Effector memory CD8-positive, alpha-beta T cell (primary cell): ENCODE measurements at regions not wholly inside any gene's neighbourhood (a gene's known extent, or its start where the extent isn't known, plus 50 kb on each side); places are given as distances from the start of the nearest gene placed in this dataset.

Source experiments
- ATAC-seq: fragments of 150-1000 bp; cut with Tn5 transposase; replicated peaks from 2 replicates; pipeline ENCODE4 v1.10.0; 2021; ENCODE audit warnings: mild to moderate bottlenecking, moderate library complexity
- DNase-seq, 3 experiments: peaks; one replicate each; pipeline ENCODE4 v3.0.0; 2021
- H3K27ac Mint-ChIP-seq, 2 donors: one replicate each; pipeline ENCODE4 v1.8.0; 2022; ENCODE audit warnings: mild to moderate bottlenecking in 2 of 2, mixed read lengths in 2 of 2, moderate library complexity in 2 of 2
- H3K27me3 Mint-ChIP-seq, 2 donors: one replicate each; pipeline ENCODE4 v1.8.0; 2022; ENCODE audit warnings: mixed read lengths in 2 of 2
- H3K36me3 Mint-ChIP-seq: one replicate; pipeline ENCODE4 v1.8.0; 2022; ENCODE audit warnings: mild to moderate bottlenecking, moderate library complexity, mixed read lengths; ENCODE audit not compliant: insufficient read depth
- H3K4me1 Mint-ChIP-seq, 2 donors: one replicate each; pipeline ENCODE4 v1.8.0; 2022; ENCODE audit warnings: low read depth in 2 of 2, mixed read lengths in 2 of 2
- H3K4me3 Mint-ChIP-seq, 2 donors: one replicate each; pipeline ENCODE4 v1.8.0; 2022; ENCODE audit warnings: mild to moderate bottlenecking in 2 of 2, mixed read lengths in 2 of 2, moderate library complexity in 2 of 2
- H3K9me3 Mint-ChIP-seq, 2 donors: one replicate each; pipeline ENCODE4 v1.8.0; 2022; ENCODE audit warnings: mixed read lengths in 2 of 2

DNA sequence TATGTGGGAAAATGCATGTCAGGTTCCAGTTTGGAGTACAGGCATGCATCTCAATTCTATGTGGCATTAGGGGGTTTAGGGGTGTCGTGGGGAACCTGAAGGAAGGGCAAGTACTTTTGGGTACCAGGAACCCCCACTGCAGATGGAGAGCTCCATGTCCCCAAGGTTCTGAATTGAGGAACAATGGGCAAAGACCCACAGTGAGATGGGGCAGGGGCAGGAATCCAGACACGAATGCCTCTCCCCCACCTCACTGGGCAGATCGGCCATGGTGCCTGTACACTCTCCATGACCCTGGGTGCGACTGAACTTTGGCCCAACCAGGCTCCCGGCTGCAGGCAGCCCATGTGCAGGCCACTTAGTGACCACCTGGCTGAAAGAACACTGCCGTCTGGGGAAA is 209.3 kb downstream of the HAUS1 start:
- H3K36me3 Mint-ChIP-seq, result no peaks in the 10 kb centered on the region
- H3K9me3 Mint-ChIP-seq, result no peaks in the 10 kb centered on the region
- H3K27me3 Mint-ChIP-seq, result peaks cover 13% of the 10 kb centered on the region in 2 donors

DNA sequence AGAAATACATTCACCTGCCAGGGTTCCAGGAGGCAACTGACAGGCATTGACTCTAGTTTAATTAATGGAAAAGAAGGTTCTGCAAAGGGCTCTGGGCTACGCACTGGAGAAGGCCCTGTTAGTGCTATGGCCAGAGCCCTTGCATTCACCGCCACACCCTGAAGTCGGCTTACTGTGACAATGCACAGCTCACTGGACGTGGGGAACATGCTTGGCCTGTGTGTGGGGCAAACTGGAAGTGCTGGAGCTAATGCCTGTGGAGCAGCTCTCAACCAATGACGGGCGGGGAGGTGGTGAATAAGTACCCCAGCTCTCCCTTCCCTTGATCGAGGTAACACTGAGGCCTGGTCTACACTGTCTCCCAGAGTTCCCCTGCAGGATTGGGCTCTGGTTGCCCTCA is 209.8 kb downstream of the HAUS1 start:
- Mint-ChIP-seq H3K27me3 (peaks cover 9 to 13% of the 10 kb centered on the region in 2 donors), H3K27ac (no peak overlapping the region), H3K36me3 (no peaks in the 10 kb centered on the region), H3K9me3 (no peaks in the 10 kb centered on the region), H3K4me3 (no peak overlapping the region), H3K4me1 (peaks cover 0 to 7% of the 10 kb centered on the region in 2 donors)
- DNase-seq, result no peak
- ATAC-seq, result no peak

More for the DNA sequence above, 209.3 kb downstream of the HAUS1 start:
- Mint-ChIP-seq H3K4me1 (peaks cover 0 to 7% of the 10 kb centered on the region in 2 donors), H3K27ac (no peak overlapping the region), H3K4me3 (no peak overlapping the region)
- ATAC-seq (no peak), DNase-seq (no peak)

DNA sequence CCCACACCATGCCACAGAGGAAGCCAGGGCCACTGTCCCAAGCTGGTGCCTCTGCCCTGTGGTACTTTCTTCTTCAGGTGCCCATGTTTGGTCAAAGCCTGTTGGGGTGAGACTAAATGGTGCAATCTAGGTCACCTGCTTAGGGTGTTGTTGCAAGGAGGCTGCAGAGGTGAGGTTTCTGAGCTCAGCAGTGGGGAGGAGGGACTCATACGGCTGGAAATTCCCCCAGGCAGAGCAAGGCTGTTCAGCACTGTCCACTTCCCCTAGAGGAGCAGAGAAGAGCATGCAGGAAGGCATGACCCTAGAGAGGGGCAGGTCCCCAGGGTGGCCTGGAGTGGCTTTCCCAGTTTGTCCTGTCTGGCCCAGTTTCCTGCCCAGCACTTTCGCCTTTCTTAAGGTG is 211.0 kb downstream of the HAUS1 start:
- Mint-ChIP-seq H3K4me1 (peaks cover 0 to 7% of the 10 kb centered on the region in 2 donors), H3K36me3 (no peaks in the 10 kb centered on the region), H3K9me3 (no peaks in the 10 kb centered on the region), H3K4me3 (peak overlapping the region in 1 of 2 donors; percentile 38), H3K27me3 (peaks cover 6 to 7% of the 10 kb centered on the region in 2 donors), H3K27ac (peak overlapping the region in 1 of 2 donors; percentile 80)
- ATAC-seq (peak; percentile 98), DNase-seq (peak in 2 of 3 experiments; percentile 28 to 29)

DNA sequence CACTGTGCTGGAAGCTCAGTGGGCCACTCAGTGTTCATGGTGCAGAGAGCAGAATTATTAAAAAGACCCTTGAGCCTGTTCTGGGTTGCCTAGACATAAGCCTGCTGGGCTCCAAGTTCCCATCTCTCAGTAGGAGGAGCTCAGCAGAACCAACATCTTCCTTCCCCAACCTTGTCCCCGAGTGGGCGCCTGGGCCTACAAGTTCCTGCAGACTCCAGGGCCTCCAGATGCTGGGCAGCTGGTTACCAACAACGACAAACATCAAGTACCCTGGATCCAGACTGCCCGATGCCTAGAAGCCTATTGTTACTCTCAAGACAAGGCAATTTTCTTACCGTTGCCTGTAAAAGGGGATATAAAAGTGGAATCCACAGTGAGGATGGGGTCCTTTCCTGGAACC is 214.2 kb downstream of the HAUS1 start:
- no peak overlapping the region for H3K27ac Mint-ChIP-seq
- peaks cover 0 to 4% of the 10 kb centered on the region in 2 donors for H3K4me1 Mint-ChIP-seq
- no peaks in the 10 kb centered on the region for H3K36me3 Mint-ChIP-seq
- H3K9me3 Mint-ChIP-seq, result no peaks in the 10 kb centered on the region
- no peaks in the 10 kb centered on the region for H3K27me3 Mint-ChIP-seq
- DNase-seq (no peak), ATAC-seq (no peak)
- H3K4me3 Mint-ChIP-seq, result no peak overlapping the region

DNA sequence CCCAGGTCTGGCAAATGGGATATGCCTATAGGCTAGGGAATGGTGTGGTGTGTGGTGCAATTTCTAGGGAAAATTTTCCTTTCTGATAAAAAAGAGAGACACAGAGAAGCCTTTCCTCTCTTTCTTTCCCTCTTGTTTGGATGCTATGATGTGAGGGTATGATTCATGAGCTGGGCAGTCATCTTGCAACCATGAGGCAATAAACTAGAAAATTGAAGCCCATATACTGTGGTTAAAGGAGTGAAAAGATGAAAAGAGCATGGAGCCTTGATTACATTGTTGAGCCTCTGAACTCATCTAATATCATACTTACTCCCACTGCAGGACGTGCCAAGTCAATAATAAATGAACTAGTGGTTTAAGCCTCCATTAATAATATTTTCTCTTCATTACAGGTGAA is 215.6 kb downstream of the HAUS1 start:
- H3K4me3 Mint-ChIP-seq, result no peak overlapping the region
- peaks cover 4 to 8% of the 10 kb centered on the region in 2 donors for H3K4me1 Mint-ChIP-seq
- no peak overlapping the region for H3K27ac Mint-ChIP-seq
- DNase-seq, result no peak
- H3K36me3 Mint-ChIP-seq, result no peaks in the 10 kb centered on the region
- no peaks in the 10 kb centered on the region for H3K9me3 Mint-ChIP-seq
- ATAC-seq, result no peak
- H3K27me3 Mint-ChIP-seq, result no peaks in the 10 kb centered on the region

DNA sequence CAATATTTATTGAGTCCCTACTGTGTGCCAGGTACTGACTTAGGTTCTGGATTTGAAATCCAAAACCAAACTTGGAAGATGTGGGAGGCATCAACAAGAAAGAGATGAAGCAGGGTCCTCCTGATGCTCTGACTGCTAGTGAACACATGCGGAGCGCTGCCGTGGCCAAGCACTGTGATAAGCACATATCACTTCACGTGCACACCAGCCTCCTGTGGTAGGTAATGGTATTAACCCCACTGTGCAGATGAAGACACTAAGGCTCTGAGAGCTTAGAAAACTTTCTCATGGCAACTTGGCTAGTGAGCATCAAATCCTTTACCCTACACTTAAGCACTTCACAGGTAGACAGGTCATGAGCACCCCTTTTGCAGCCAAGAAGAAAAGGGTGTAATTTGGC is 216.1 kb downstream of the HAUS1 start:
- DNase-seq (no peak), ATAC-seq (no peak)
- H3K36me3 Mint-ChIP-seq, result no peaks in the 10 kb centered on the region
- H3K27me3 Mint-ChIP-seq, result no peaks in the 10 kb centered on the region
- H3K4me1 Mint-ChIP-seq, result peaks cover 4% of the 10 kb centered on the region in 2 donors
- no peaks in the 10 kb centered on the region for H3K9me3 Mint-ChIP-seq
- H3K27ac Mint-ChIP-seq, result no peak overlapping the region
- no peak overlapping the region for H3K4me3 Mint-ChIP-seq

DNA sequence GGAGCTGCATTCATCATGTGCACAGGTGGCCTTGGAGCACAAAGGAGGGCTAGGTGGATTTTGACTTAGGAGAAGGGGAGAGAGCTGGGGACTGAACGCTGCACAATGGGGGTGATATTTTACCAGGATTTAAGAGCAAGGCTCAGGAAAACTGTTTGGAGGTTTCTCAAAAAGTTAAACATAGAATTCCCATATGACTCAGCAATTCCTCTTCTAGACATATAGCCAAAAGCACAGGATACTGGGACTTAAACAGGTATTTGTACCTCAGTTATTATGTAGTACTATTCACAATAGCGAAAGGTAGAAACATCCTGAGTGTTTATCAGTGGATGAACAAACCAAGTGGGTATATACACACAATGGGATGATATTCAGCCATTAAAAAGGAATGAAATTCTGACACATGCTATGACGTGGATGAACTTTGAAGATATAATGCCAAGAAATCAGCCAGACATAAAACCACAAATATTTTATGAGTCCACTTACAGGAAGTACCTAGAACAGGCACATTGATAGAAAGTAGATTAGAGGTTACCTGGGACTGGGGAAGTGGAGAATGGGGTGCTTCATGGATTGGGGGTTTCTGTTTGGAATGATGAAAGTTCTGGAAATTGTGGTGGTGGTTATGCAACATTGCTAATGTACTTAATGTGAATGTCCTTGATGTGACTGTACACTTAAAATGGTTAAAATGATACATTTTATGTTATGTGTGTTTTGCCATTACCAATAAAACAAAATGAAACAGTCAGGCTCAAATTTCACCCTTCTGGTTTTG is 216.9 kb downstream of the HAUS1 start:
- Mint-ChIP-seq H3K4me1 (peaks cover 4% of the 10 kb centered on the region in 2 donors), H3K27ac (no peak overlapping the region), H3K36me3 (no peaks in the 10 kb centered on the region), H3K4me3 (no peak overlapping the region), H3K9me3 (no peaks in the 10 kb centered on the region), H3K27me3 (no peaks in the 10 kb centered on the region)
- ATAC-seq (no peak), DNase-seq (no peak)

DNA sequence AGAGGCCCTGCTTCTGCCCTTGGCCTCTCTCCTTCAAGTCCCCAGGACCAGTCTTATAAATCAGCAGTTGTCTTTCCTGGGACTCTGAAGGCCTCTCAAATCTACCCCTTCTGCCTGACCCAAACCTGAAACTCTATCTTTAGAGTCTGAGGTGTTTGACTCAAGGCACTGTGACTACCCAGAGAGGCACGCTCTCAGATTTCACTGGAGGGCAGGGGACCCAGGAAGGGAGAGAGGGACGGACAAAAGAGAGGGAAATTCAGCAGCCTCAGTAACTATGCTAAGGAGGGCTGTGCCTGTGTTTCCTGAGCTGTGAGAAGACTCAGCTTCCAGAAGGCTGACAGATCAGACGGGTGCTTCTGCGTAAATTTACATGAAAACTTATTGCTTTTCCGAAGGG is 217.8 kb downstream of the HAUS1 start:
- no peaks in the 10 kb centered on the region for H3K27me3 Mint-ChIP-seq
- H3K9me3 Mint-ChIP-seq, result no peaks in the 10 kb centered on the region
- no peak overlapping the region for H3K4me3 Mint-ChIP-seq
- ATAC-seq (no peak), DNase-seq (no peak)
- no peaks in the 10 kb centered on the region for H3K36me3 Mint-ChIP-seq
- peaks cover 4% of the 10 kb centered on the region in 2 donors for H3K4me1 Mint-ChIP-seq
- H3K27ac Mint-ChIP-seq, result no peak overlapping the region

DNA sequence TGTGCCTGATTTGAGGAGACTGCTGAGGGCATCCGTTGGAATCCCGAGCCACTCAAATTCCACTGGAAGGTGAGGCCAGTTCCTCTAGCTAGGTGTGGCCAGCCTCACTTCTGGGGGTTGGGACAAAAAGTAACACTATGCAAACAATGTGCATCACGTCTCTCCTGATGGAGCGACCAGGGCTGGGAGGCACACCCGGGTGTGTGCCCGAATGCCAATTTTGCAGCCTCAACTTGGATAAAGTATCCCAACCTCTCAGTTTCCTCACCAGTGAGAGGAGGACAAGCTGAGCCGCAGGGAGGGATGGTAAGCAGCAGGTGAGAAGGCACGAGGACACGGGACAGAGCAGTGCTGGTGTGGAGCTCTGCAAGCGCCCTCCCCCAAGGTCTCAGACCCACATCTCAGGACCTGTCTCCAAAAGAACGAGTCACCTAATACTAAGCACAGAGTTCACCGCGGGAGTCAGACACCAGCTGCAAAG is 218.3 kb downstream of the HAUS1 start:
- no peaks in the 10 kb centered on the region for H3K27me3 Mint-ChIP-seq
- no peaks in the 10 kb centered on the region for H3K9me3 Mint-ChIP-seq
- no peak overlapping the region for H3K27ac Mint-ChIP-seq
- DNase-seq, result no peak
- H3K36me3 Mint-ChIP-seq, result no peaks in the 10 kb centered on the region
- H3K4me1 Mint-ChIP-seq, result peaks cover 4% of the 10 kb centered on the region in 2 donors
- ATAC-seq, result no peak
- no peak overlapping the region for H3K4me3 Mint-ChIP-seq

DNA sequence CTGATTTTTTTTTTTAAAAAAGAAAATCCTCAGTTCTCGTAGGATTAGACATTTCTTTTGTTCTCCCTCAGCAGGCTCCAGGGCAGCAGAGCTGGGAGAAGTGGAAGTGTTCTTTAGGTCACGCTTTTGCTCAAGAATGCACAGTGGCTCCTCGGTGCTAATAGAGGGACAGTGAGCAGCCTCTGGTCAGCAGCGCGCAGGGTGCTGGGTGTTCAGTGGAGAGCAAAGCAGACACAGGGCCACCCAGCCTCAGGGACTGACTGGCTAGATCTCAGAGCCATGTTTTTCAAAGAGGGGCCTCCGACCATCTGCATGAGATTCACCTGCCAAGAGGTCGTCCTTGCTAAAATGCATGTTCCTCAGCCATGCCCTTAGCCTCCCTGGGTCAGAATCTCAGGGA is 218.8 kb downstream of the HAUS1 start:
- ATAC-seq (no peak), DNase-seq (no peak)
- Mint-ChIP-seq H3K27me3 (no peaks in the 10 kb centered on the region), H3K27ac (no peak overlapping the region), H3K36me3 (no peaks in the 10 kb centered on the region), H3K4me3 (no peak overlapping the region), H3K4me1 (peaks cover 4% of the 10 kb centered on the region in 2 donors), H3K9me3 (no peaks in the 10 kb centered on the region)

DNA sequence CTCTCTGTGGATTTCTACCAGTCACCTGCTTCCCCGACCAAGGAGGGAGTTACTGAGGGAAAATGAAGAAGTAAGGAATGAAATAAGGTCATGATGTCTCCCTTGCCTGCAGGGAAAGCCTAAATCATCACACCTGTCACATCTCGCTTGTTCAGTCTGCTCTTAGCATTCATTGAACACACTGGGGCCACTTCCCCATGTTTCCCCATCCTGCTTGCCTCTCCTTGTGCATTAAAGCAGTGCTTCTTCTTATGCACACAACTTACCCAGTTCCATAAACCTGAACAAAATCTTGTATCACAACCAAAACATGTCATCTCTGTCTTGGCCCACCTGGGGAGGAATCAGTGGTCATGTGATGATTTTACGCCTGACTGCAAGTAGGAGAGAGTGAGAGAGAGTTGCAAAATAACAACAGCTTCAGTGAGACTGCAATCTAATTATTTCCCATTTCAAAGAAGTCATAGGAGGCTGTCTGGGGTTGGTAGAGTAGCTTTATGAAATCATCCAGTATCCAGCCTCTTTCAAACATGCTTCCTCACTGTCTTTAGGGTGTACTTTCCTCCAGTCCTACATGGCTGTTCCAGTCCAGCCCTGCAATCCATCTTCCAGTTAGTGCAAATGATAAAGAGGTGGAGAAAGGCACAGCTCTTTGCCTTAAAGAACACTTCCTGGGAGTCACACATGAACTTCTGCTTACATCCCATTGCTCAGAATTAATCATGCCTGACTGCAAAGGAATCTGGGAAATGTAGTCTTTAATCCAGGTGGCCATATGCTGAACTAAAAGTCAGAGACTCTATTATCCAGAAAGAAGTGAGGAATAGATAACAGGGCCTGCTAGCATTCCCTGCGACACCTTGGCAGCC is 220.1 kb downstream of the HAUS1 start:
- ATAC-seq (peak; percentile 36), DNase-seq (no peak)
- H3K27ac Mint-ChIP-seq, result no peak overlapping the region
- H3K9me3 Mint-ChIP-seq, result no peaks in the 10 kb centered on the region
- peaks cover under 1 to 7% of the 10 kb centered on the region in 2 donors for H3K27me3 Mint-ChIP-seq
- no peak overlapping the region for H3K4me3 Mint-ChIP-seq
- H3K4me1 Mint-ChIP-seq, result peaks cover 4% of the 10 kb centered on the region in 2 donors
- no peaks in the 10 kb centered on the region for H3K36me3 Mint-ChIP-seq

DNA sequence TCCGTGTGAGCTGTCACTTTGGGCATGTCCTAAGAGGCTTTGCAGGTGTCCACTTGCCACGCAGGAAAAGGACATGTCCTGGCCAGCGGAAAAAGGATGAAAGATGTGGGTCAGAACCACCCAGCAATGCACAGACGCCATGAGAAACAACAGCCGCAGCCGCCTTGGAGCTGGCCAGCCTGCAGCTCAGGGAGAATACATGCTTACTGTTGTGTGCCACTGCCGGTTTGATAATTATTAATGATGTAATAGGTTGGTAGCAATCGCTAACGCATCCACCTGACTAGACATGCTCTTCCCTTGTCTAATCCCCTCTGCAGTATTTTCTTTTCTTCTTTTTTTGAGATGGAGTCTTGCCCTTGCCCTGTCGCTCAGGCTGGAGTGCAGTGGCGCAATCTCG is 221.7 kb downstream of the HAUS1 start:
- Mint-ChIP-seq H3K27me3 (peaks cover 8 to 16% of the 10 kb centered on the region in 2 donors), H3K27ac (no peak overlapping the region), H3K4me3 (no peak overlapping the region), H3K4me1 (peaks cover 4% of the 10 kb centered on the region in 2 donors), H3K9me3 (no peaks in the 10 kb centered on the region), H3K36me3 (no peaks in the 10 kb centered on the region)
- ATAC-seq (no peak), DNase-seq (no peak)

DNA sequence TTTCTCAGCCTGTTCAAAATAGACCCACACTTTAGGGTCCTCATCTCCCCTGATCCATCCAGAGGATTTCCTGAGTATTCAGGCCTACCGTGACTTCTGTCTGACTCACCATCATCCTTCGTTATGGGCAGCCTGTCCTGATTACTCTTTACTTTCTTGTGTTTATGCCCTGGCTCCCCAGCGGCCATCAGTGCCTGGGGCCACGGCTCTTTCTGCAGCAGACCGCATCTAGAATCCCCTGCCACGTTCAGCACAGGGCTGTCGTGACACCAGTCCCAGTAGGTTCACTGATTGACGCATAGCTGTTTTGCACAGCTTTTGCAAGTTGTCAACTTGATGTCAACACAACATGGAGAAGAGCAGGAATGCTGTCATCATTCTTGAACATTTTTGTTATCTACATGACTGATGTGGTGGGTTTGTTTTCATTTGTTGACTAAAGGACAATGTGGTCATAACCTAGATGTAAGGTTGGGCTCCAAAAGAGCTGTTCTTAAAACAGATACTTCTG is 225.6 kb downstream of the HAUS1 start:
- DNase-seq (no peak), ATAC-seq (no peak)
- no peaks in the 10 kb centered on the region for H3K9me3 Mint-ChIP-seq
- peaks cover 26 to 41% of the 10 kb centered on the region in 2 donors for H3K27me3 Mint-ChIP-seq
- no peak overlapping the region for H3K27ac Mint-ChIP-seq
- H3K36me3 Mint-ChIP-seq, result peaks cover 6% of the 10 kb centered on the region
- peaks cover 5 to 9% of the 10 kb centered on the region in 2 donors for H3K4me1 Mint-ChIP-seq
- no peak overlapping the region for H3K4me3 Mint-ChIP-seq
